GM19463 (cell line): ENCODE measurements at regions not wholly inside any gene's neighbourhood (a gene's known extent, or its start where the extent isn't known, plus 50 kb on each side); places are given as distances from the start of the nearest gene placed in this dataset.
"Not testable (repeated sequence)": the region's sequence is repeated elsewhere in the genome, so short reads cannot be mapped to it uniquely, and the experiment has no call there.

Experiments used
- ATAC-seq: cut with Tn5 transposase; IDR thresholded peaks from one replicate; pipeline ENCODE4 v1.9.1; 2021; ENCODE audit warnings: mild to moderate bottlenecking, moderate library complexity; ENCODE audit not compliant: unreplicated experiment

- not testable (repeated sequence) for ATAC-seq
These were observed 153.1 kb downstream of the OR13H1 start for GRCh38 chrX:131696989-131697388.

GRCh38 chrX:131703646-131704045 is 159.8 kb downstream of the OR13H1 start:
- no peak for ATAC-seq

- peak; percentile 59 for ATAC-seq
These were observed 160.3 kb downstream of the OR13H1 start for GRCh38 chrX:131704136-131704695.

GRCh38 chrX:131709553-131709952 is 165.7 kb downstream of the OR13H1 start:
- ATAC-seq, result no peak

- no peak for ATAC-seq
These were observed 167.6 kb downstream of the OR13H1 start for GRCh38 chrX:131711478-131711867.

GRCh38 chrX:131723646-131724045 is 179.8 kb downstream of the OR13H1 start:
- no peak for ATAC-seq

- ATAC-seq, result no peak
These were observed 180.4 kb downstream of the OR13H1 start for GRCh38 chrX:131724292-131724691.

- ATAC-seq, result no peak
These were observed 181.3 kb downstream of the OR13H1 start for GRCh38 chrX:131725001-131725654.

GRCh38 chrX:131727778-131728177 is 183.9 kb downstream of the OR13H1 start:
- ATAC-seq, result no peak

- peak; percentile 70 for ATAC-seq
These were observed 184.6 kb downstream of the OR13H1 start for GRCh38 chrX:131728295-131729145.

GRCh38 chrX:131729295-131729694 is 185.4 kb downstream of the OR13H1 start:
- peak; percentile 44 for ATAC-seq

- peak; percentile 91 for ATAC-seq
These were observed 190.7 kb downstream of the OR13H1 start for GRCh38 chrX:131734621-131735020.

- no peak for ATAC-seq
These were observed 191.3 kb downstream of the OR13H1 start for GRCh38 chrX:131735127-131735526.

GRCh38 chrX:131739823-131740222 is 195.9 kb downstream of the OR13H1 start:
- no peak for ATAC-seq

GRCh38 chrX:131741103-131741581 is 197.3 kb downstream of the OR13H1 start:
- ATAC-seq, result peak; percentile 55

GRCh38 chrX:131745942-131746489 is 202.1 kb downstream of the OR13H1 start:
- no peak for ATAC-seq

GRCh38 chrX:131746491-131746968 is 202.7 kb downstream of the OR13H1 start:
- ATAC-seq, result peak; percentile 35

GRCh38 chrX:131747173-131747572 is 203.3 kb downstream of the OR13H1 start:
- peak; percentile 71 for ATAC-seq

GRCh38 chrX:131752493-131753198 is 208.8 kb downstream of the OR13H1 start:
- peak; percentile 53 for ATAC-seq

GRCh38 chrX:131762802-131763234 is 218.9 kb downstream of the OR13H1 start:
- ATAC-seq, result peak; percentile 43

- peak; percentile 80 for ATAC-seq
These were observed 219.8 kb downstream of the OR13H1 start for GRCh38 chrX:131763674-131764073.
